Activated CD4-positive, alpha-beta T cell treated with anti-CD3 and anti-CD28 coated beads, Interleukin-2, amount 50 U/mL, for 48 hours (primary cell): ENCODE measurements at regions not wholly inside any gene's neighbourhood (a gene's known extent, or its start where the extent isn't known, plus 50 kb on each side); places are given as distances from the start of the nearest gene placed in this dataset.

ENCODE experiments used
- DNase-seq, 2 experiments: peaks; one replicate each; pipeline ENCODE4 v3.0.0-alpha.2; 2020

GRCh38 chr2:38202713-38203445 is 126.9 kb upstream of the CYP1B1 start:
- DNase-seq: no peak

DNA sequence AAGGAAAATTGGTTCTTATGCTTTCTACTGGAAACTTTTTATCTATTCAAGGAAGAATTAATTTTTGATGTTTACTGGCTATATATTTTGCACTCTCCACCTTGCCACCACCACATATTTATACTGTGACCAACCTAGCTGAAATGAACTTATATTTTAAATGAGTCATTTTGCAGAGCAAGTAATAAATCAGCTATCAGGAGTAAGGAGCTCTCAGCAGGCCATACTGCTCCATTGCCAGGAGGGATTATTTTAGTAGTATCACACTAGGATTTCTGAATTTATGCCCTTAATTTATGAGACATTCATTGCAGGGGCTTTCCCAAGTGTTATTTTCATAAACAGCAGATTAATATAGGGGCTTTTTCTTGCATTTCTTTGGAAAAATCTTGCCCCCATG is 125.8 kb upstream of the CYP1B1 start:
- no peak for DNase-seq

- no peak for DNase-seq
These were observed 124.6 kb upstream of the CYP1B1 start for GRCh38 chr2:38200598-38200997.

DNA sequence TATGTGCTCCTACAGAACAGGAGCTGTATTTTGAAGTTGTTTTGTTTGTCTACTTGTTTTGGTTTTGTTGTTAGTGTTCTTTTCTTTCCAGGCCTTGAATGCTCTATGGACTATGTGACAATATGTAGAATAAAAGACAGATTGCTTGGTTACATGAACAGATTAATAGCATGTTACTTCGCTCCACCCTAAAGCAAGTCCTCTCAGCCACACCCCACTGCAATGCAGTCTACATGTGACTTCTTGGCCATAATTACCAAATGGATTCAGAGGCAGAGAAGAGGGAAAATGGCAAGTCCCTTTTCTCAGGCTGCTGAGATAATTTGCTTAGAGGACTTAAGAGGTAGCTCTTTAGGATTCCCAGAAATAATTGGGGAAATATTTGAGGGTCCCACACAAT is 123.2 kb upstream of the CYP1B1 start:
- no peak for DNase-seq

DNA sequence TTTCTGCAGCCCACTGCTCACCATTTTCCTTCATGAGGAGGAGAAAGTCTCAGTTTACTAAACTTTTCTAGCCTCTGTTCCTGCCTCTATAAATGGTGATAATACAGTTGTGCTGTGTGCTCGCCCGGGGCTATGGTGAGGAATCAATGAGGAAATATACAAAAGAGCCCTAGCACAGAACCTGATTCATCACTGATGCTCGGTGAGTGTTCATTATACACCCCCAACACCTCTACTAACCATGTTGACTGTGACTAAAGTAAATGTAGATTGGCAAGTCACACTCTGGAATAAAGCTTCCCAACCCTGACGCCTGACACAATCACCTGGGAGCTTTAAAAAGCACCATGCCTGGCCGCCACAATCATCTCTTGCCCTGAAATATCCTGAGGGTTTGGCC is 118.8 kb upstream of the CYP1B1 start:
- DNase-seq: no peak

DNA sequence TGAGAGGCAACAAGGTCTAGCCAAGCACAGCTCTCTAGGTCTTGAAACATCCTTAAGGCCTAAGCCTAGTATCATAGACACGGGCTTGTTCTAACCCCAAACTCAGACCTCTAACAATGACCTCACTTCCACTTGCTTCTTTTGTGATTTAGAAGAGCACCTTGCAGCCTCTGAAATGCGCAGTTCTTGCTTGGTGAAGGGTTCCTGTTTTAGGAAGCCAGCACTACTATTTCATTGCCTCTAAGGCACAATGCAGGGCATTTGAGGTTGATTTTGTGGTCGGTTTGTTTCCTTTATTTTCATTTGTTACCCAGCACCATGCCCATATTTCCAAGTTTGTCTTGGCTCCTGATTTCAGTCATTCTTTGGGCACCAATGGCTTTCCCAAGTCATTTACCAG is 117.0 kb upstream of the CYP1B1 start:
- no peak for DNase-seq

- no peak for DNase-seq
These were observed 116.1 kb upstream of the CYP1B1 start for GRCh38 chr2:38192046-38192445.

- DNase-seq: no peak
These were observed 115.6 kb upstream of the CYP1B1 start for GRCh38 chr2:38191516-38191915.

DNA sequence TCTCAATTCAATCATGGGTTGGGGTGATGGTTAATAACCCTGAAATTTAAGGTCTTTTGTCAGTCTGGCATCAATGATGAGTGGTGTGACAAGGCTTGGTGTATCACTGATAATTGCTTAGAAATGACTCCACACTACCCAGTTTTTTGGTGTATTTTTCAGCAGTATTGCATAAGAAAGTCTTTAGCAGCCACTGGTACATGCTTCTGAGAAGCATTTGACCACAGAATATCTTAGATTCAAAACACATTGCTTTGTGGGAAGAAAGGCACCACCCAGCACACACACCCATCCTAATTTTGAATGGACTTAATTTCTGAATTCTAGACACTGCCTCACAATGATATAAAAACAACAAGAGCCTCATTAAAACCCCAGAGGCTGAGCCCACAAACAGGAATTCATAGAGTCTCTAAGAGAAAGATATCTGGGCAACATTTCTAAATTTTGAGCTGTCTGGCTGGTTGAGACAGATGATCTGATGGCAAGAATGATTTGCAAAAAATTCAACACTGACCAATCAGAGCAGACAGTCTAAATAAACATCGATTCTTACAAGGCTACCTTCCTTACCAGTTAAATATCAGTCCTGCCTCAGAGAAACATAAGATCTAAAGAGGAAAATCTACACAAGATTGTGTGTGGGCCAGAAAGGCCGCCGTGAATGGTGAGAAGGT is 114.7 kb upstream of the CYP1B1 start:
- no peak for DNase-seq

GRCh38 chr2:38187541-38188011 is 111.6 kb upstream of the CYP1B1 start:
- no peak for DNase-seq

DNA sequence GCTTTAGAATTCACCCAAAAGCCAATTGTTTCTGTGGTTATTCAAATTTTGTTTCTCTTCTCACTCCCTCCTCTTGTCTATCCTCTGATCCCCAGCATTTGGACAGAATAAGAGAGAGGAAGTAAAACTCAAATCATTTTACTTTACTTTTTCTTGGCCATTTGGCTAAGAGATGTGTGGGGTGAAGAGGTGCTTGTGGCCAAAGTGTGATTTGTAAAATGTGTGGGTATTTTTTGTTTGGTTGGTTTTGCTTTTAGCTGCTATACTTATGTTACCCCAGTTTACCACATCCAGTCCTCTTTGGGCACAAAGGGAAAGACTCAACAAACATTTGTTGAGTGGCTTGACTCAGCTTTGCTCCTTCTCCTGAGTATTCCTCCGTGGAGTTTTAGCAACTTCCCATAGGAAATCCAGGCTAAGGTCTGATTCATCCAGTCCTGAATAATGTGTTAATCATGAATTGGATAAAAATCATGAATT is 109.1 kb upstream of the CYP1B1 start:
- no peak for DNase-seq

GRCh38 chr2:38182492-38183003 is 106.6 kb upstream of the CYP1B1 start:
- DNase-seq: no peak

- no peak for DNase-seq
These were observed 106.0 kb upstream of the CYP1B1 start for GRCh38 chr2:38181806-38182491.

- DNase-seq: no peak
These were observed 104.8 kb upstream of the CYP1B1 start for GRCh38 chr2:38180754-38181153.

DNA sequence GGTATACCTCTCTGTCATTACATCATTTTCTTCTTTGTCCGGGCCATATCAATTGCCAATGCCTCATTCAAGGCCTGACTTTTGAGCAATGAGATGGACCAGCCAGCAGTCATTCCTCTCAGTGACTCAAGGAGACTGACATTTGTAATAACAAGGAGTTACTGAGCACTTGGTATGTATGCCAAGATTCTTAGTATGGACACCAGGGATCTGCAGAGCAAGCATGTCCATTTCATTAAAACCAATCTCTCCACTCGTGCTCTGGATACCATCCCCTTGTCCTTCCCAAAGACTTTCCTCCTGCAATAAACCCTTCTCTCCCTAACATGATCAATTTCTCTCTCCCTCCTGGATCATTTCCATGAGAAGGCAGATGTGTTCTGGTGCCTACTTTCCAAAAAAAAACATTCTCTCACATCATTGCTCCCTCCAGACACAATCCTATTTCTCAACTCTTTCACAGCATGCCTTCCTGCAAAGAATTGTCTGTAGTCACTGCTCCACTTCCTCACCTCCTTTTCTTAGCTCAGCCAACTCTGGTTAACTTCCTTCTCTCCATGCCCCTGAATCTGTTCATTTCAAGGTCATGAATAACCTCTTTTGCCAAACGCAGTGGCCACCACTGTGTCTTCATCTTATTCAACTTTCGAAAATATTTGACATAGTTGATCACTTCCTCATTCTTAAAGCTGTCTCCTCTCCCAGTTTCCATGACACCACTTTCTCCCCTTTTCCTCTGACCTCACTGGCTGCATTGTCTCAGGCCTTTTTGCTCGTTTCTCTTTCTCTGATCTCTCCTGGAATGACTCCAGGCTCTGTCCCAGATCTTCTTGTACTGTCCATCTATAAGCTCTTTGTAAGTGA is 102.8 kb upstream of the CYP1B1 start:
- no peak for DNase-seq

GRCh38 chr2:38178119-38178518 is 102.2 kb upstream of the CYP1B1 start:
- DNase-seq: no peak

DNA sequence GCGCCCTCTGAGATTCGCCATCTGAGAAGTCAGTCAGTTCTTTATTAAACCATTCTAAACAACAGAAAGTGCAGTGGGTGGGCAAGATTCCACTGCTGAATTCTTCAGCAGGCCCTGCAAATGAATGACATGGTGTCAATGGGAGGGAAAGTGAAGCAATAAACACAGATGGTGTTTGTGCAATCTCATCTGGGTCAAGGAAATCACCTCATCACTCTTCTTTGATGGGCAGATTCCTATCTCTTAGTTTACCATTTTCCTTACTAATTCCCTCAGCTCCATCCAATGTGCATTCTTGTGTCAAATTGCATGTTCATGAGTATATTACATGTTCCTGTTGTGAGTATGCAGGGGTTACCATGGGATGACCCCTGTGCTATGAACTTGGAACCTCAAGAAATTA is 100.7 kb upstream of the CYP1B1 start:
- DNase-seq: no peak

DNA sequence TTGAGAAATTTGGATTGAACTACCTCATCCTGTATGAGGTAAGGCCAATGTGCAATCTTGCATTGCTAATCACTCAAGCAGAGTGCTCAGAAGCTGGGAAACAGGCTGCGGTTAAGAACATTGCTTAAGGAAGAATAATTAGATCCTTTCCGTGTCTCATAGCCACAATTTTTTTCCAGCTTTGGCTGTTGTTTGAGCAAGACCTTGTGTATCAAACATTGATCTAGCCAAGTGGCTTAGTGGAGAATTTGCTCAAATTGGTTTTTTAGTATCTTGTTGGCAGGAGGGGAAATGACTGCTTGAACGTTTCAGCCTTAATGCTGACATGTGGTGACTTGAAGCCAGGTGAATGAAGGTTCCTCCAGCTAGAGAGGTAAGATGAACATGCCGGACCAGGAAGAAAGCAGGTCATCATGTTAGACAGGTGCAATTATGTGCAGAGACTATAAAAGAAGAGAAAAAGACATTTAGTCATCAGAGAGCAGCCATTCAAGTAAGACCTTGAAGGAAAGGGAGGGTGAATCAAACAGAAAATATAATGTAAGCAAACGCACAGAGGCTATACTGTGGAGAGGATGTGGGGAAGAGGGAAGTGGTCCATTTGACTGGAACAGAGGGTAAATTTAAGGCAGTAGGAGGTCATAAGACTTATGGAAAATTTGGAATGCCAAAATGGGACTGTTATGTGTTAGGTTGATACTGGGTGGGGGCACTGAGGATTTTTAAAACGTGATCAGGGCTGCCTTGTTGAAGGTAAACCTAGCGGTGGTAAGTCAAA is 98.9 kb upstream of the CYP1B1 start:
- DNase-seq: no peak

- DNase-seq: no peak
These were observed 98.2 kb upstream of the CYP1B1 start for GRCh38 chr2:38174131-38174530.

DNA sequence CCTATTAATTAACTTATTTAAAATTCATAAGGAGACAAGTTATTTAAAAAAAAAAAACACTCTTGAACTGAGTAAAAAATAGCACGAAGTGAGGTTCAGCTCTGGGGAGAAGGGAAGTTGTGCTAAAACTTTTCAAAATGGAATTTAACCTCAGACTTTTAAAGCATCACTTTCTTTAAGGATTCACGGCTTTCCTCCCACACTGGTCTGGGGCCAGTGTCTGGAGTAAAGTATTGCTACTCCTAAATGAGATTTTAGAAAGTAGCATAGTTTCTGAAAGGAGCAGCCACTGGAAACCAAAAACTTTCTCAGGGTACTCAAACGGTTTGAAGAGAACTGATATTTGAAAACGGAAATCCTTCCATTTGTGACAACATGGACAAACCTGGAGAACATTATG is 97.7 kb upstream of the CYP1B1 start:
- DNase-seq: no peak

- no peak for DNase-seq
These were observed 95.4 kb upstream of the CYP1B1 start for GRCh38 chr2:38171208-38171855.
